A673 (cell line): ENCODE measurements at regions not wholly inside any gene's neighbourhood (a gene's known extent, or its start where the extent isn't known, plus 50 kb on each side); places are given as distances from the start of the nearest gene placed in this dataset.

Source experiments
- BruUV-seq: library from RNA; stranded (reverse); fragments of 400-500 nt; replicated peaks from 2 replicates; lab custom pipeline; 2021; lab: Mats Ljungman, UMichigan
- CTCF ChIA-PET: fragments of 300-600 bp; sonication (Branson Sonifier 250); formaldehyde crosslinking; loops from one replicate; lab custom pipeline; 2022; ENCODE audit warnings: antibody characterized with exemption; lab: Charles Lee
- POLR2A ChIA-PET: fragments of 300-600 bp; sonication (Branson Sonifier 250); formaldehyde crosslinking; loops from one replicate; lab custom pipeline; 2022; ENCODE audit warnings: antibody characterized with exemption; ENCODE audit not compliant: low non-redundant PET; lab: Charles Lee
- DNase-seq: peaks from one replicate; pipeline ENCODE4 v3.0.0-alpha.2; 2015; ENCODE audit warnings: low spot score
- H3K27ac ChIP-seq: fragments of 200-600 bp; sonication (generic); 2 replicates; pipeline ENCODE4 v1.5.1; 2016; ENCODE audit warnings: mixed run types, low read depth, mild to moderate bottlenecking, mixed read lengths, antibody characterized with exemption, low read length; ENCODE audit not compliant: poor library complexity, severe bottlenecking
- H3K27me3 ChIP-seq: fragments of 200-600 bp; sonication (generic); replicated peaks from 2 replicates; pipeline ENCODE4 v1.6.1; 2017; ENCODE audit warnings: mixed run types, low read depth, mild to moderate bottlenecking, mixed read lengths, antibody characterized with exemption, low read length; ENCODE audit not compliant: insufficient read depth, poor library complexity
- H3K36me3 ChIP-seq: fragments of 200-600 bp; sonication (generic); 2 replicates; pipeline ENCODE4 v1.6.1; 2016; ENCODE audit warnings: mixed run types, mild to moderate bottlenecking, mixed read lengths, antibody characterized with exemption, low read length; ENCODE audit not compliant: insufficient read depth, poor library complexity, severe bottlenecking
- H3K4me1 ChIP-seq: fragments of 200-600 bp; sonication (generic); 2 replicates; pipeline ENCODE4 v1.6.1; 2017; ENCODE audit warnings: mixed run types, mild to moderate bottlenecking, mixed read lengths, antibody characterized with exemption, low read length; ENCODE audit not compliant: insufficient read depth, poor library complexity, severe bottlenecking
- H3K4me3 ChIP-seq: fragments of 200-600 bp; sonication (generic); 2 replicates; pipeline ENCODE4 v1.5.1; 2016; ENCODE audit warnings: low read depth, mixed run types, mild to moderate bottlenecking, mixed read lengths, low read length; ENCODE audit not compliant: poor library complexity, severe bottlenecking
- H3K9me3 ChIP-seq: fragments of 200-600 bp; sonication (generic); 2 replicates; pipeline ENCODE4 v1.6.1; 2016; ENCODE audit warnings: mixed run types, low read depth, mild to moderate bottlenecking, mixed read lengths, antibody characterized with exemption, low read length; ENCODE audit not compliant: poor library complexity, severe bottlenecking
- EZH2 ChIP-seq: fragments of 200-600 bp; sonication (generic); IDR thresholded peaks from 2 replicates; pipeline ENCODE4 v1.6.1; 2017; ENCODE audit warnings: borderline replicate concordance, low read depth, mild to moderate bottlenecking, mixed read lengths, antibody characterized with exemption, low read length; ENCODE audit not compliant: poor library complexity, severe bottlenecking
- intact Hi-C: fragments of 100-400 bp; cut with micrococcal nuclease; formaldehyde crosslinking; loops from one replicate; pipeline ENCODE4 v1.10.0; 2022; ENCODE audit not compliant: unreplicated experiment
- TF ChIP-seq, protein P1 (sequence below): fragments of 300-800, 200-600 bp; sonication (generic); conservative IDR thresholded peaks from 2 replicates; pipeline ENCODE4 v1.5.1; 2017; ENCODE audit warnings: low read depth, mild to moderate bottlenecking, antibody characterized with exemption, low read length, moderate library complexity, mixed read lengths

DNA sequence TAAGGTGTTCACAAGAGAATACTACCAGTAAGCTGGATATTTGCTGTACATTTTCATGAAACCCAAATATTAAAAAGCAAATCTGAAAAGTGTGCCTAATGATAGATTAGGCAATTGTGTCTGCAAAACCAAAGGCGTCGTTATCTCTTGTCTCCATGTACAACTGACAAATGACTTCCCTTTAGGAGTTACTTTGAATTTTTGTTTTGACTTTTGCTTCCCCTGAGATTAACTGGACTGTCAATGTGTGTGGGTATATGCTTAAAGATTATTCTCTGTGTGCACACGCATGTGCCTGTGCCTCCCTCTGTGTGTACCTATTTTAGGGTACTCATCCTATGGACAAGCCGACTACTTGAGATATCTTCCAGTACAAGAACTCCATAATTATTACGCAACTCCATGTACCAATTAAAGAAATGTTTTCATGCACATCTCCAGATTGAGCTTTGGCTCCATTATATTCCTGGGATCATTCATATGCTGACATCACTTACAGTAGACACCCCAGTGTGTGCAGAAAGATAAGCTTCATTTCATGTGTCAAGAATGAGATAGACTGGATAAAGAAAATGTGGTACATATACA, 431.2 kb upstream of the ADAMTS9 start:
- no peaks in the 10 kb centered on the region for H3K4me1 ChIP-seq
- H3K36me3 ChIP-seq: no peaks in the 10 kb centered on the region
- BruUV-seq: no TSS peak
- no peaks in the 10 kb centered on the region for H3K9me3 ChIP-seq
- no peaks in the 10 kb centered on the region for H3K27me3 ChIP-seq
- POLR2A ChIA-PET: no interaction called here
- no peak for DNase-seq
- intact Hi-C loops: no loop called here
- CTCF ChIA-PET: no interaction called here
- H3K4me3 ChIP-seq: no peak overlapping the region
- H3K27ac ChIP-seq: no peak overlapping the region
- no peak for TF ChIP-seq EZH2
- TF ChIP-seq, protein P1, sequence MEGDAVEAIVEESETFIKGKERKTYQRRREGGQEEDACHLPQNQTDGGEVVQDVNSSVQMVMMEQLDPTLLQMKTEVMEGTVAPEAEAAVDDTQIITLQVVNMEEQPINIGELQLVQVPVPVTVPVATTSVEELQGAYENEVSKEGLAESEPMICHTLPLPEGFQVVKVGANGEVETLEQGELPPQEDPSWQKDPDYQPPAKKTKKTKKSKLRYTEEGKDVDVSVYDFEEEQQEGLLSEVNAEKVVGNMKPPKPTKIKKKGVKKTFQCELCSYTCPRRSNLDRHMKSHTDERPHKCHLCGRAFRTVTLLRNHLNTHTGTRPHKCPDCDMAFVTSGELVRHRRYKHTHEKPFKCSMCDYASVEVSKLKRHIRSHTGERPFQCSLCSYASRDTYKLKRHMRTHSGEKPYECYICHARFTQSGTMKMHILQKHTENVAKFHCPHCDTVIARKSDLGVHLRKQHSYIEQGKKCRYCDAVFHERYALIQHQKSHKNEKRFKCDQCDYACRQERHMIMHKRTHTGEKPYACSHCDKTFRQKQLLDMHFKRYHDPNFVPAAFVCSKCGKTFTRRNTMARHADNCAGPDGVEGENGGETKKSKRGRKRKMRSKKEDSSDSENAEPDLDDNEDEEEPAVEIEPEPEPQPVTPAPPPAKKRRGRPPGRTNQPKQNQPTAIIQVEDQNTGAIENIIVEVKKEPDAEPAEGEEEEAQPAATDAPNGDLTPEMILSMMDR: no peak

DNA sequence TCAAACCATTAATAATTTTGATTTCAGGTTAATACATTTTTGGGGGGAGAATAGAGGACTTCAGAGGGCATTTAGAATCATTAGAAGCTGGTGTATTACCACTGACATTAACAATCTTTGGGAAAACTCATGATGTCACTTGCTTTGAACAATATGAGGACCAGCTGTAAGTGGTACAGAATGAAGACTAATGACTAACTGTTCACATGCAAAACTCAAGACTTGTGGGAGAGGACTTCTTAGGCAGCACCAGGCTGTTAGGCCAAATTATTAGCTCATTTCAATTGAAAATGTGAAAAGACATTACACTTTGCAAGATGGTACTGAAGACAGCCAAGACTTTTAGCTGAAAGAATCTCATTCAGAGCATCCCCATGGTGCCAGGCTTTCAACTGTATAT, 426.2 kb upstream of the ADAMTS9 start:
- H3K27me3 ChIP-seq: no peaks in the 10 kb centered on the region
- intact Hi-C loops: no loop called here
- H3K27ac ChIP-seq: no peak overlapping the region
- H3K9me3 ChIP-seq: no peaks in the 10 kb centered on the region
- POLR2A ChIA-PET: no interaction called here
- DNase-seq: no peak
- no peaks in the 10 kb centered on the region for H3K4me1 ChIP-seq
- no peaks in the 10 kb centered on the region for H3K36me3 ChIP-seq
- no peak for TF ChIP-seq EZH2
- TF ChIP-seq, protein P1: no peak
- H3K4me3 ChIP-seq: no peak overlapping the region
- no TSS peak for BruUV-seq
- CTCF ChIA-PET: no interaction called here

DNA sequence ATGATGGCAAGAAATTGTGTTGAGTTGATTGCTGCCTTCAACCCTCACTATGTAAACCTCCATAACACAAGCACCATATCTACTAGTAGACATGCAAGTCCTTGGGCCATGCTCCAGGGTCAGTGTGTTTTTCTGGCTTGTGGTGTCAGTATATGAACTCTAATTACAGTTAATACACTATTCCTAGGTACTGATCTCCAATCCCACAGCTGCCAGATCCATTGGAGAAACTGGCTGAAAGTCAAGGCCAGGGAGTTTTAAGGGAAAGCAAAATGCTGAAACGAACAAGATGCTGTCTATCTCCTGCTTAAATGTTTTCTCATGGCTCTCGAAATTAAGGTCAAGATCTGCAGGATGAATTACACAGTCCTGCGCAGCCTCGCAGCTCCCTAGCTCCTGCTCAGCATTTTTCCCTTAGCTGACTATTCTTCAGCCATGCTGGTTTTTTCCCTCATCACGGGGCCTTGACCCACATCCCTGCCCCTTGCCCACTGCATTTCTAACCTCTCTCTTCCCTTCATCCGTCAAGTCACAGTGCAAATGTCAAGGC, 425.0 kb upstream of the ADAMTS9 start:
- H3K27me3 ChIP-seq: no peaks in the 10 kb centered on the region
- H3K4me3 ChIP-seq: no peak overlapping the region
- BruUV-seq: no TSS peak
- intact Hi-C loops: no loop called here
- DNase-seq: no peak
- CTCF ChIA-PET: no interaction called here
- POLR2A ChIA-PET: no interaction called here
- H3K27ac ChIP-seq: no peak overlapping the region
- H3K36me3 ChIP-seq: no peaks in the 10 kb centered on the region
- TF ChIP-seq, protein P1: no peak
- no peak for TF ChIP-seq EZH2
- H3K4me1 ChIP-seq: no peaks in the 10 kb centered on the region
- H3K9me3 ChIP-seq: no peaks in the 10 kb centered on the region
